GM19395 (cell line): ENCODE measurements at regions not wholly inside any gene's neighbourhood (a gene's known extent, or its start where the extent isn't known, plus 50 kb on each side); places are given as distances from the start of the nearest gene placed in this dataset.

Experiments used
- ATAC-seq: cut with Tn5 transposase; IDR thresholded peaks from one replicate; pipeline ENCODE4 v1.9.1; 2021; ENCODE audit warnings: mild to moderate bottlenecking, moderate library complexity; ENCODE audit not compliant: unreplicated experiment

DNA sequence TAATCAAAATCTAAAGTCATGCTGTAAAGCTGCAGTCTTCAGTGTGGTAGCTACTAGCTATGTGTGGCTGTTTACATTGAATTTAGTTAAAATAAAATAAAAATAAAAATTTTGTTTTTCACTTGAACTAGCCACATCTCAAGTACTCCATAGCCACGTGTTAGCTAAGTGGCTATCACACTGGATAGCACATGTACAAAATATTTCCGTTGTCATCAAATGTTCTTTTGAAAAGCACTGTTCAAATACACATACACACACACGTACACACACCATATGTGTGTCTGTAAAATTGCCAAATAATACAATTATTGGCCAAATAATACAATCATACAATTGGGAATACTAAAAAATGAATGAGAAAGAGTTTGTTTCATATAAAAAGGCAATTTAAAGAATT, 778.2 kb upstream of the FLRT2 start:
- ATAC-seq = no peak

DNA sequence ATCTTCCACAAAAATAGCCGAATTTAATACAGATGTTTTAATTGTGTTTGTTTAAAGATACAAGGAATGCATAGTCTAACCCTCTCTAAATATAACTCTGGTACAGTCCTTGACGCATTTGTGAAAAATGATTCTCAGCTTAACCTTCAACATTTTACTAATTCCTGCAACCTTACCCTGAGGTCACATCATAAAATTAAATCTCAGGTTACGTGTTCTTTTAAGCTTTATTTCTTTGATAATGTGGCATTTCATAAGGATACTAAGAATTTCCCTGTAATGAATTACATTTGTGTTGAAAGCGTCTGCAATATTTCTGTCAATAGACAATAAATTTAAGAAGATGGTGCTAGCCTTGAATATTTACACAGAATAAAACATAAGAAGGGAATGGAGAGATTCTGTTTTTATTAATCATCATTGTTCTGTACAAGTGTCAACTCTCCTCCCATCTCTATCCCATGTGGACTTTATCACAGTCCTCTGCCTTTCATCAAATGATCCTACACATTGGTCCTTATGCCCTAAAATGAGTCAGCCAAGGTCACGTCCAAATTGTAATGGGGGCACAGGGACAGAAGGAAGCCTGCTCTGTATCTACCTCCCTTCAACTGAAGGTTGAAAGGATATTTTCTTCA, 769.3 kb upstream of the FLRT2 start:
- no peak for ATAC-seq

DNA sequence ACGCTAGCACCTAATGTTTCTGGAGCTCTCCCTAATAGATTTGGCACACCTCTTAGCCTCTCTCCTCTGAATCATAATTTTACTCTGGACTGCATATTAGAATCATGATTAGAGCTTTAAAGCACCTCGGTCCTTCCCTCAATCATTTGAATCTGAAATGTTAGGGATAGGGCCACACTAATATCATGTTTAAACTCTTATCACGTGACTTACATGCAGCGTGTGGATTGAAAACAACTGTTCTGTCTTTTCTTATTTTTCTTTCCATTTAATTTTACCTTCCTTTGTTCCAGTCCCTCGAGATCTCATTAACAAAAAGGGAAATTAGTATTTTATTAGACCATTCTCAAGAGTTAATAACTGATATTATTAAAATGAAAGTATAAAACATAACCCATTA, 762.5 kb upstream of the FLRT2 start:
- no peak for ATAC-seq

DNA sequence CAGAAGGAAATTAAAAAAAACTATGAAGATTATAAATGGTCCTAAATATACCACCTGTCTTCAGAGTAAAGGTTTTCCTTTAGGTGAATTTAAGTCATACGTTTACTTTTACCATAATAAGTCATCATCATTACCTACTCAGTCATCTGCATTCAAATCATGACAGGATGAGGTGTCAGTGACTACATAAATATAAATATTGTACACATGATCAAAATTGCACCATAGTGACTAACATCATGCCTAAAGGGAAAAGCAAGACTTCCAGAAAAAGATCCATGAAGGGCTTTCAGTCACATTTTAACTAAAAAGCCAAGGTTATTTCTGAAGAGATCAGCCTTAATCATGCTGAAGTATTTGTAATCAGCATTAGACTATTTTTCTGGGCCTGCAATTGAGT, 759.9 kb upstream of the FLRT2 start:
- ATAC-seq = no peak

DNA sequence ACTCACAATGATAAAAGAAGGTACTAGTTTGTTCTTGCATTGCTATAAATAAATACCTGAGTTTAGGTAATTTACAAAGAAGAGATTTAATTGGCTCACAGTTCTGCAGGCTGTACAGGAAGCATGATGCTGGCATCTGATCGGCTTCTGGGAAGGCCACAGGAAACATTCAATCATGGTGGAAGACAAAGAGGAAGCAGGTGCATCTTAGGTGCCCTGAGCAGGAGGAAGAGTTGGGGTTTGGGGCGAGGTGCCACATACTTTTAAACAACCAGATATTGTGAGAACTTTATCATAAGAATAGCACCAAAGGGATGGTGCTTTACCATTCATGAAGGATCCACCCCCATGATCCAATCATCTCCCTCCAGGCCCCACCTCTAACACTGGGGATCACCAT, 752.6 kb upstream of the FLRT2 start:
- ATAC-seq = no peak

DNA sequence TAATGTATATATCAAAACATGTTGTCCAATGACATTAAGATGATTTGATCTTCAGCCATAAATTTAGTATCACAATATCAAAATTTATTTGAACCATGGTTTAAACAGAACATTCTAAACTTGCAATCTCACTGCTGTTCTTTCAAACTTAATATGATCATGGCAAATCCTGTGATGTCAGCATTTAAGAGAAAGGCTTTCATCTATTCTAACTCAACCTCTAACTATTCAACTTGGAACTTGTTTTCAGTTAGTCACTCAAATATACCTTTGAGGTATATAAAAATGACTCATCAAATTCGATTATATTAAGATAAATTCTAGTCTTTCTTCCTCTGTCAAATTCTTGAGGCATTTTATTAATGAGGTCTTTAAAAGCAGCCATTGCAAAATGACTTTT, 747.0 kb upstream of the FLRT2 start:
- ATAC-seq = no peak

DNA sequence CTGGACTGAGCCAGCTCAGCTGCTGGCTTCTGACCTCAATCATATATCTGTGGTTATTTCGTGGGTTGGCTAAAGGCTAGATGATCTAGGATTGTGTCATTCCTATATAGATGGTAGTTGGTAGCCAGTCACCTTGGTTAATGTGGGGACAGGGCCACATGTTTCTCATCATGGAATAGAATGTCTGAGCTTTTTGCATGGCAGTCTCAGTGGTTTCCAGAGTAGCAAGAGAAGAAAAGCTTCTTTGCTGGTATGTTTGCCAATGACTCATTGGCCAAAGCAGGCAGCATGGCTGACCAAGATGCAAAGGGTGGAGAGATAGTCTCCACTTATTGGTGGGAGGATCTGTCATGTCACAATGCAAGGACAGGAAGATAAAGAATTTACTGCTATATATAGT, 746.4 kb upstream of the FLRT2 start:
- ATAC-seq = no peak

DNA sequence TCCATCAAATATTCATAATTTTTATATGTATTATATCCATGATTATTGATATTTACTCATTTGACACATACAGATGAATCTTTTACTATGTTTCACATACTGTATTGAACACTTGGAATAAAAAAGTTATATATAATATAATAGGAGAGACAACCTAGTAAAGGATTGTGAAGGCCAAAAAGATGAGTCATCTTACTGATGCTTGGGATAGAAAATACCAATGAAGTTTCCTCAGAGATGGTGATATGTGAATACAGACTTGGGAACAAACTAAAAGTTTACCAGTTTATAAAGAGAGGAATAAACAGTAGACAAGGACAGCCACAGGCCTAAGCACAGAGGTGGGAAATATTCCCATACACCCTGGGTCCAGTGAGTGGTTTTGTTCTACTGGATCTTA, 743.9 kb upstream of the FLRT2 start:
- no peak for ATAC-seq

DNA sequence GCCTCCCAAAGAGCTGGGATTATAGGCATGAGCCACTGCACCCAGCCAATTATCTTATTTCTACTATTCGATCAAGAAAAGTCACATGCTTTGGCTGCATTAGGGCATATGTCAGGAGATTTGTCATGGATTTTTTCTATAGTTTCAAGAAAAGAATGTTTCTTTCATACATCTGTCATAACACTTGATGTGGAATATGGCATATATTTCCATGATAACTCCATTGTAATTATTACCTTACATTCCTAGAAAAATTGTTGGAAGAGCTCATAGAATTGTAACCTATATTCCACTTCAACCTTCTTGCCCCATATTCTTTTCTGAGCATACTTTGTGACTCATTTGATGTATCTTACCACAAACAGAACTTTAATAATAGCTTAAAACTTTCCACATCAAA, 740.9 kb upstream of the FLRT2 start:
- no peak for ATAC-seq

DNA sequence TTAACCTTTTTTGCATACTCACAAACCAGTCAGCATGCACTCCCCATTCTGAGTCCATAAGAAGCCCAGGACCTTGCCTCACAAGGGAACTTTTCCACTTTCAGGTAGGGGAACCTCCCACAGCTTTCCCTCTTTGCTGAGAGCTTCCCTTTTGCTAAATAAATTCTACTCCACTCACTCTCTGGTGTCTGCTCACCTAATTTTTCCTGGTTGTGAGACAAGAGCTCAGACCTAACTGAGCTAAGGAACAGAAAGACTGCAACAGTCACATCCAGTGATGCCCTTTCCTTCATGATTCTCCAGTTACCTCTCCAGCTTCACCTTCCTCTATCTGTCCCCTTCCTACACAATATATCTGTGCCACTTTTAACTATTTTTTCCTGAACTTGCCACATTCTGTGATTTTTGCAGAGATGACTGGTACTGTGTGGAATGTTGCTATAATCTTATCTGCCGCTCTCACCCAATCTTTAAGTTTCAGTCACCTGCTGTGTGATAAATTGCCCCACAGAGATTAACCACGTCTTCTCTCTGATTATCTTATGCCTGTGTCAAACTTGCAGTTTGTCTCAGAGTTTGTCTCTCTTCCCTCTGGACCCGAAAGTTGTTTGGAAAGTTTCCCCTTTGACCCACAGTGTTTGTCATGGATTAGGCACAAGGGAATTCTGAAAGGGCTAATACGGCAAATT, 737.1 kb upstream of the FLRT2 start:
- ATAC-seq = no peak

DNA sequence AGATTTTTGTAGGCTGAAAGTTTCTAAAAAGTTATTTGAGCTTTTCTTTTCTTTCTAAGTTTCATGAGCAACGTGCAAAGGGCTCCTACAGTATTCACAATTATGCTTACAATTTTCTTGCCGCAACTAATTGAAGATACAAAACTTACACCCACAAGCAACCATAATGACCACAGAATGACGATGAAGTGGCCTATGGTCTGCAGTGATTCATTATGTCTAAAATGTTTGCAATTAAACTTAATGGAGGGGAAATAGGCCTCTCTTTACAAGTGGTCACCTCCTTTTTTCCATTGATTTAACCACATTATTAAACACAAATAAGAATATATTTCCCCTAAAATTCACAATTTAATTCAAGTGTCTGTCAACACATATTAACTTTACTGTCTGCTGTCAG, 732.6 kb upstream of the FLRT2 start:
- ATAC-seq = no peak

DNA sequence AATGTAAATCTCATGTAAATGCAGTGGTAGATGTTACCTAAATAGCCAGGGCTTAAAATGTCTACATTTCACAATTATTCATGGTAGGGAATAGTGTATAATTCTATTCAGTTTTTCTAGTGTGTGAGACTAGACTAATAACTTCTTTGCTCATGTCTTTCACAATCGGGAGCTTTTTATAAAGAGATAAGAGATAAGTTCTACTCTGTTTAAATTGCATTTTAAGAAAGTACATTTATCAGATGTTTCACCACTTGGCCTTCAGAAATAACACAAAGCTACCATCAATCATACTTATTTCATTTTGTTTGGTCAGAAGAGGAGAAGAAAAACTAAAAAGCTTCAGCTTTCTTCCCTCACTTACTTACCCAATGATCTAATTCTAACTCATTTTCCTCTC, 725.5 kb upstream of the FLRT2 start:
- ATAC-seq = no peak

DNA sequence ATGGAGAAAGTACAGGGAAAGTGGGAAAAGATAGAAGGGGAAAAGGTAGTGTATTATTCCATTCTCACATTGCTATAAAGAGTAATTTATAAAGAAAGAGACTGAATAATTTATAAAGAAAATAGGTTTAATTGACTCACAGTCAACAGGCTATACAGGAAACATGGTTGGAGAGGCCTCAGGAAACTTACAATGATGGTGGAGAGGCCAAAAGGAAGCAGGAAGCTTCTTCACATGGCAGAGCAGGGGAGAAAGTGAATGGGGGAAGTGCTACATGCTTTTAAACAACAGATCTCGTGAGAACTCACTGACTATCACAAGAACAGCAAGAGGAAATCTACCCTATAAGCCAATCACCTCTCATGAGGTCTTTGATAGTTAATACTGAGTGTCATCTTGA, 725.0 kb upstream of the FLRT2 start:
- no peak for ATAC-seq

DNA sequence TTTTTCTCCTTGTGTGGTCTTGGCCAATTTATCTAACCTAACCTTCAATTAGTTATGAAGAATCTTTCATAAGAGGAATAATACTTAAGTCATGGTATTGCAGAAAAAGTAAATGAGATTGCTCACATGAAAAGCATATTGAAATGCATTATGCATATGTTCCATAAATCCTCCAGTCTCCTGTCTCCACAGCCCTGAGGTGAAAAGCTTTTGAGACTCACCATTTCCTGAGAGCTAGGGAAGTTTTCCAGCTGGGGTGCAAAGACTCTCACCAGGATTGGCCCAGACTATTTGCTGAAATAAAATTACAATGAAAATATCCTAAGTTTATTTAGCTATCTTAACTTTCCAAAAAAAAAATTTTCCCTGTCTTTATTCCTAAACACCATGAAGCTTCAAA, 723.8 kb upstream of the FLRT2 start:
- no peak for ATAC-seq

DNA sequence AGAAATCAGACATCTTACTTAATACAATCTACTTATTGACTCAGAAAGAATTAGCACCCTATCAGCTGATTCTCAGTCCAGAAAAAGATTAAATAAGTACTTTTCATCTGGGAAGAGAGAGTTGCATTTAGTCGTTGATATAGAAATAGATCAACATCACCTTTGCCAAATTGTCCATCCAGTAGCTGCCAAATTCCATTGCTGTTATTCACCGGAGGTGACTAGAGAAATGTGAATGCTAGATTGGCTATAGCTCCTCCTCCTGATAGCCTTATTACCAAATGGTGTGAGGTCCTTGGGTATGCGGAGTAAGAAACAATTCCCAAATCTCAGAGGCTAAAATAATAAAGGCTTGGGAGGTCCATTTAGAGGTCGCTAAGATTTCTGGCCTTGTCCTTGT, 723.3 kb upstream of the FLRT2 start:
- no peak for ATAC-seq

DNA sequence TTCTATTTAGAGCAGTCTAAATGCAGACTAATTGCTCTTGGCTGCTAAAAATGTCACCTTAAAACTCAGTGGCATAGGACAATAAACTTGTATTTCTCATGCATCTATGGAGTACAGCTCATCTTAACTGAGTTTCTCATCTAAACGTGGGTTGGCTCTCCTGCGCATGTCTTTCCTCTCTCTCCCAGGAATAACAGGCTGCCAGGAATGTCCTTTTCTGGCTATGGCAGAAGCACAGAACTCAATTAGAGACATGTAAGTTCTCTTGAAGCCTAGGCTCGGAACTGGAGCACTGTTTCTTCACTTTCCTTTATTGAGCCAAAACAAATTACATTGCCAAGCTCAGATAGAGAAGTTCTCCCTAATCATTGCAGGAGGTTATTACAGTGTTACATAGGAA, 722.3 kb upstream of the FLRT2 start:
- ATAC-seq = no peak

DNA sequence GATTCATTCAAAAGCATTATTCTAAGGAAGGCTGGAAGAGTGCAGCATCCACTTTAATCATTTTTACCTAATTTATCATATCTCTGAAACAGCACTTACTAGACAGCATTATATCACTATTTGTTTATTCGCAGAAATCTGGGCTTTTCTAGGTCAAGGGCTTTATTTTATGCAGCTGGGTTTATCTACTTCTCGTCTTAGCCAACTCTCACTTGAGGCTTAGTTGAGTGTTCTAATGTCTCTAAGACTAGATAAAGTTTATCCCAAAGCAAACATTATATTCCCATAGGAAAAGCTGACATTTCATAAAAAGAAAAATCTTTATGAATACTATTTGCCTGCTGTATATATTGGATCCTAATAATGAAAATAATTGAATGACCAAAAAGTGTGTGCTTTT, 720.8 kb upstream of the FLRT2 start:
- no peak for ATAC-seq

DNA sequence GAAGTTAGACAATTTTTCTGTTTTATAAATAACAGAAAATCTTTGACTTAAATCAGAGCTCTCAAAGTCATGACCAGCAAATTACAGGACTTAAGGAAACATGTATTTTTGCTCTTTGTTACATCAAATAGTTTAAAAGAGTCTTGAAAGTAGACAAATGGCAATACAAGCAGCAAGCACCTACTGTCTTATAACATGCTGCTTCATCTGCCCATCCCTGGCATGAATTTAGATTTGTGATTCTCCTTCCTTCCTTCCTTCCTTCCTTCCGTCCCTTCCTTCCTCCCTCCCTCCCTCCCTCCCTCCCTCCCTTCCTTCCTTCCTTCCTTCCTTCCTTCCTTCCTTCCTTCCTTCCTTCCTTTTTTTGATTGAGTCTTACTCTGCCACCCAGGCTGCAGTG, 715.6 kb upstream of the FLRT2 start:
- no peak for ATAC-seq

DNA sequence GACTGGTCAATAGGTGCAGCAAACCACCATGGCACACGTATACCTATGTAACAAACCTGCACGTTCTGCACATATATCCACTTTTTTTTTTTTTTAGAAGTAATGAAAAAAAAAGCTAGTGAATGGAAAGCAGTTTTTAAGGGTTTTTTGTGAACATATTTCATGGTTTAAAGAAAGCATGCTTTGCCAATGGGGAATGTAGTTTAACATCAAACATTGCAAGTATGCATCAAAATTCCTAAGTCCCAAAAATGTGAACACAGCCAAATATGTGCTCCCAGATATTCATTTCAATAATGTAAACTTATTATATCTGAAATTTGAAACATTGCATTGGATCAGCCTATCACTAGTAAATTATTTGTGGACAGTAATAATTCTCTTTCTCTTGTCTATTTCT, 710.4 kb upstream of the FLRT2 start:
- no peak for ATAC-seq

DNA sequence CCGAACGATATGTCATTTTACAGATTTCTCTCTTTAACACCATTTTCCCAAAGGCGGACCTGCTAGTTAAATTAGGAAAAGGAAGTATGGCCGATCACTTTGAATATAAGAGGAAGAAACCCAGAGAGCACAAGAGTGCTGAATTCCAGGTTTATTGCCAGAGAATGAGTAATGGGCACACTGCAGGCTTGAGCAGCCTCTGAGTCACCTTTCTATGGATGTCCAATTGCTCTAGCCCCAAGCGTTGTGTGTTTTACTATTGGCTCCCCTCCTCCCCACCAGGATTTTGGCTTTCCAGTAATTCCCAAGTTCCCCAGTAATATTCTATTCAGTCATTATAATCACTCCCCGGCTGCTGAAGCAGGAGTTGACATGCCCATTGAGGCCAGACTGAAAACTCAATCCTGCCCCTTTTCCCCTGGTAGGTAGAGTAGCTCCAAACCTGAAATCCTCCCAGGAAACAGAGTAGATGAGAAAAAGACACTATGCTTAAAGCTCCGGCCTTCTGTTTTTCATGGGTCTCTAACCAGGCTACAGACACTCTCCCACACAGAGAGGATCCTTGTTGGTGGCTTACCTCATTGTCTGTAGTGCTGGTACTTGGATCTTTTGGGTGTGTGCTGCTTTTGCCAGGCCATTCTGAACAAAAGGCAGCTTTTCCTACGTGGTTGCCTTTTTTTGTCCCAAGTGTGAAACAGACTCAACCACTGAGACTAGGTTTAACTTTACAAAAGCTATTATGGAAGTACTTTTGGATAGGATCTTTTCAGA, 704.3 kb upstream of the FLRT2 start:
- no peak for ATAC-seq

DNA sequence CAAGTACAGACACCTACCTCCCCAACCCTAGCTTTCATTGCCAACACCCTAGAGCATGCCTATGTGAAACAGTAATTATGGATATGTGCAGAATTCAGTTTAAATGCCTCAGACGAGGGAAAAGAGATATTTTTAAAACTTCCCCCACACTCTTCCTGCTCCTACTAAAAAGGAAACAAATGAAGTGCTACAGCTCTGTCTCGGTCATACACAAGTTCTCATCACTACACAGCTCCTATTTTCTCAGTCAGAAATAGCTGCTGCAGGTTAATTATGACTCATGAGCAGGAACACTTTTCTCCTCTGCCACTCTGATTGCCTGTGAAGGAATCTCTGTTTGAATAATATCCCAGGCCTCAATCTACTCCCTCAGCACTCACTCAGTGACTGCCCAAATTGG, 703.6 kb upstream of the FLRT2 start:
- ATAC-seq = no peak

DNA sequence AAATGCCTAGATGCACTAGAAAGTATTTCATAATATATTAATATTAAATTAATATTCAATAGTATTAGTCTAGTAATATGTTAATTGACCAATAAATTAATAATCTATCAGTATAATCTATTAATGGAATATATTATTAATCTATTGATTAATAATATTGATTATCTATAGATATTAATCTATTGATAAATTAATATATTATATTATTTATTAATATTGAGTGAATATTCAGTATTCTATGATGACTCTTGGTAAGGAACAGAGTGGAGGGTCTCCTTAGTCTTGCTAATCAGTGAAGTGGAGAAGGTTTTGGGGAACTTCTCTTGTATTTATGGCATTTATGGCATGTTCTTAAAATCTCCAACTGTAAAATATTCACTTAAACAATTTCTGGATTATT, 679.3 kb upstream of the FLRT2 start:
- ATAC-seq = no peak
